GM19035 (cell line): ENCODE measurements at regions not wholly inside any gene's neighbourhood (a gene's known extent, or its start where the extent isn't known, plus 50 kb on each side); places are given as distances from the start of the nearest gene placed in this dataset.
"Not testable (repeated sequence)": the region's sequence is repeated elsewhere in the genome, so short reads cannot be mapped to it uniquely, and the experiment has no call there.

Source experiments
- ATAC-seq: cut with Tn5 transposase; IDR thresholded peaks from one replicate; pipeline ENCODE4 v1.9.1; 2021; ENCODE audit not compliant: unreplicated experiment

DNA sequence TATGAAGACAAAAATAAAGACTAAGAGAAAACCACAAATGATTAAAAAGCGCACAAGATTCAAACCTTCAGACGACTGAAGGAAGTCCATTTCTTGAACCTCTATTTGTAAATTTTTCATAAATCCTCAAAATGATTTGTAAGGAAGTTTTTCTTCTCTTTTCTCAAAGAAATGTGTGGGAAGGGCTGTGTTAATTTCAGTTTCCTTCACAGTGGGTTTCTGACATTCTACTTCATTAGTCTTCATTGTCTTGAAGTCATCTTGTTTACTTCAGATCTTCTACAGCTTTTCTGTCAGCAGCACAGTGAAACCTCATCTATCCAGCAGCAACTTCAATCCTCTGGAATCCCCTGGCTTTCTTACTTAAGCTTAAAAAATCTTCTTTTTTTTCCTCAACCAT, 87.6 kb upstream of the MYLIP start:
- no peak for ATAC-seq

DNA sequence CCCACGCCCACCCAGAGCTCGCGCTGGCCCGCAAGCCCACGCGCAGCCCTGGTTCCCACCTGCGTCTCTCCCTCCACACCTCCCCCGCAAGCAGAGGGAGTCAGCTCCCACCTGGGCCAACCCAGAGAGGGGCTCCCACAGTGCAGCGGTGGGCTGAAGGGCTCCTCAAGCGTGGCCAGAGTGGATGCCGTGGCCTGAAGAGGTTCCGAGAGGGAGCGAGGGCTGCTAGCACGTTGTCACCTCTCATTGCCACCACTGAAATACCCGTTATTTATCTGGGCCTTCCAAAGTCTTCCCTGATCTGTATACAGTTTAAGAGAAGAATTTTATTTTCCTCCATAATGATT, 88.3 kb upstream of the MYLIP start:
- no peak for ATAC-seq

DNA sequence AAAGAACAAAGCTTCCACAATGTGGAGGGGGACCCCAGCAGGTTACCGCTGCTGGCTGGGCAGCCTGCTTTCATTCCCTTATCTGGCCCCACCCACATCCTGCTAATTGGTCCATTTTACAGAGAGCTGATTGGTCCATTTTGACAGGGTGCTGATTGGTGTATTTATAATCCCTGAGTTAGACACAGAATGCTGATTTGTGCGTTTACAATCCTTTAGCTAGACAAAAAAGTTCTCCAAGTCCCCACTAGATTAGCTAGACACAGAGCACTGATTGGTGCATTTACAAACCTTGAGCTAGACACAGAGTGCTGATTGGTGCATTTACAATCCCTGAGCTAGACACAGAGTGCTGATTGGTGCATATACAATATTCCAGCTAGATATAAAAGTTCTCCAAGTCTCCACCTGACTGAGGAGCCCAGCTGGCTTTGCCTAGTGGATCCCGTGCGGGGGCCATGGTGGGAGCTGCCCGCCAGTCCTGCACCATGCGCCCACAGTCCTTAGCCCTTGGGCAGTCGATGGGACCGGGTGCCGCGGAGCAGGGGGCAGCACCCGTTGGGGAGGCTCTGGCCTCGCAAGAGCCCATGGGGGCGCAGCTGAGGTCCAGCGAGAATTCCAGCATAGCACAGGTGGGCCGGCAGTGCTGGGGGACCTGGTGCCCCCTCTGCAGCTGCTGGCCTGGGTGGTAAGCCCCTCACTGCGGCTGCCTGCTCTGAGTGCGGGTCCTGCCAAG, 88.8 kb upstream of the MYLIP start:
- not testable (repeated sequence) for ATAC-seq

DNA sequence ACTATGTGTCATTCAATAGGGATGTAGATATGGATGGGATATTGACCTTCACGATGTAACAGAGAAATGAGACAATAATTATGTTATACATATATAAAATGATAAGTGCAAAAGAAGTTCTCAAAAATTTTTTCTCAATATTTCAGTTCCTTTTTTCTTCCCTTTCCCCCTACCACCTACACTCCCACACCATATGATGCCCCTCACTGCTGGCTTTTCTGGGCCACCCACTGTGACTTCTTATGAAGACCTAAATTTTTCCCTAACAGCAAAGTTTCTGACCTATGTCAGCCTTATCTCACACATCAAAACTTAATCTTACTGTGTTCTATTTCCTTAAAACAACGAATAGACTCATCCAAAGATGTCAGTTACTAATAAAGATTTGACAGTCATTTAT, 89.9 kb upstream of the MYLIP start:
- no peak for ATAC-seq

DNA sequence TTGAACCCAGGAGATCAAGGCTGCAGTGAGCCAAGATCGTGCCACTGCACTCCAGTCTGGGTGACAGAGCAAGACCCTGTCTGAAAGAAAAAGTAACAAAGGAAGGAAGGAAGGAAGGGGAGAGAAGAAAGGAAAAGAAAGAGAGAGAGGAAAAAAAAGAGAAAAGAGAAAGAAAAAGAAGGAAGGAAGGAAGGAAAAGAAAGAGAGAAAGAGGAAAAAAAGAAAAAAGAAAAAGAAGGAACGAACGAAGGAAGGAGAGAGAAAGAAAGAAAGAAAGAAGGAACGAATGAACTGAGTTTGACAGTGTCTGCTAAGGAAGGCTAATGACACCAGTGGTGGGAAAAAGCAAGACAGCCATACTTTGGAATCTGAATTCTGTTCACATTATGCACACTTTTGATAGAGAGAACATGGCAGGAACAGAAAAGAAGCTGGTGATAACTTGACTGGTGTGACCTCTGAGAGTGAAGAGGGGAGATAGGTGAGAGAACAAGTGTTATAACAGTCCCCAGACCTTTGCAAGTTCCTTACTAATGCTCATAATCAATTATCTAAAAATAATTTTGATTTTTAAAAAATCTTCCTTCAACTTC, 93.3 kb upstream of the MYLIP start:
- no peak for ATAC-seq

DNA sequence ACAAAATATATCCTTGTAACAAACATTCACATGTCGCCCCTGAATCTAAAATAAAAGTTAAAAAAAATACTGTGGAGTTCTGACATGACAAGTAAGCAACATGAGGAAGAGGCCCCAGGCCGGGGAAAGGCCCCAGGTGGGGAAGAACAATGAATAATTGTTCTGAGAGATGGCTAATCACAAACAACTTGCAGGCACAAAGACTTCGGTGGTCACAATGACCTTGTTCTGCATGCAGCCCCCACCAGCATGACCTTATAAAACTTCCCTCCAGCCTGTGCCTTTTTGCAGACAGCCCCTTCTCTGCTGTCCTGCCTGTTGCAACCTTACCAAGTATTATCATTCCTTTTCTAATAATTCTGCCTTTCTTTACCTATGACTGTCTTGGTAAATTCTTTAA, 95.7 kb upstream of the MYLIP start:
- ATAC-seq = no peak

DNA sequence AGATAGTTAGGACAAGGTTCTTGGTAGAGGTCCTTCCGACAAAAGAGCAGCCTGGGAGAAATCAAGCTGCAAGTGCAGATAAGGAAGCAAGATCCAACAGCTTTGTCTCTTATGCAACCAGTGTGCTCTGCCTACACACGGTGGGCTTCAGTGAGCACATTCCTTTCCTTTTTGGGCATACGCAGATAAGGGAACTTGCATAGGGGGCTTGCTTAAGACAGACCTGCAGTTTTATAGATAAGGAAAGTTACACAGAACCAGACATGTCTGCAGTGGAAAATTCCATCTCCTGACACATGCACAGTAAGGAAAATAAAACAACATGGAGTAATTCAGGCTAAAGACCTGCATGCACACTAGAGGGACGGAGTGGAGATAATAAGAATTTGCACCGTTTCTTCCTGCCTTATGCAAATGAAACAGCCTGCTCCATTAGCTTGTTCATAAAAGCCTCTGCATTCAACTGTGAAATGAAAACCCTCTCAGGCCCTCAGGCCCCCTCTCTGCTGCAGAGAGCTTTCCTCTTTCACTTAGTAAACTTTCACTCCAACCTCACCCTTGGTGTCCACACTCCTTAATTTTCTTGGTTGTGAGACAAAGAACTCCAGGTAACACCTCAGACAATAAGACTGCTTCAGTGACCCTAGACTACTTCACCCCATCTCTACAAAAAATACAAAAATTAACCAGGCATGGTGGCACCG, 97.5 kb upstream of the MYLIP start:
- ATAC-seq = no peak

DNA sequence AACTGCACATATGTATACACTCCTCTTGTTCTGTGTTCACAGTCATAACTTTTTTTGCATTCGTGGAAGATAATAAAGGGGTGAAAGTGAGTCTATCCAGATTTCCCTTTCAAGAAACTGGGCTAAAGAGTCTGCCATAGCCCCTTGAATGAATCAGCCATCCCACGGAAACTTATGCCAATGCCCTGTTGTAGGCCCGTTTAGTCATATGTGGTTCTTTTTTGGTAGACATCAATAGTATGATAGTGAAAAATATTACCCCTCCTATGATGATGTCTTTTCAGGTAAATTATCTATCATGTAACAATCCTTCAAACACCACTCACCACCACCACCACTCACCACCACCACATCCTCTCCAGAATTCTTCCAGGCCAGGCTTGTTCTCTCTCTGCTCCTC, 99.9 kb upstream of the MYLIP start:
- no peak for ATAC-seq

DNA sequence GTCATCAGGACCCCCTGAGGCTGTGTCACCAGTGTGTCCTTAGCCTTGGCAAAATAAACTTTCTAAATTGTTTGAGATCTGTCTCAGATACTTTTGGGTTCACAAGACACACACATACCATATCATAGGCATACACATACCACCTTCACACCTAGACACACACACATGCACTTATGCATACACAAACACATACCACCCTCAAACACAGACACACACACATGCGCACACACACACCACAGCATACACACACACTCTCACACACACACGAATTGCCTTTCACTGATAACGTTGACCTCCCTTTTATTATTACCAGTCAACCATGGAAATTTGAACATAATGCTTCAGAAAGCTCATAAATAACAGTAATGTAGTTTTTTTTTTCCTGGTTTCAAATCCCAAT, 108.6 kb upstream of the MYLIP start:
- no peak for ATAC-seq

DNA sequence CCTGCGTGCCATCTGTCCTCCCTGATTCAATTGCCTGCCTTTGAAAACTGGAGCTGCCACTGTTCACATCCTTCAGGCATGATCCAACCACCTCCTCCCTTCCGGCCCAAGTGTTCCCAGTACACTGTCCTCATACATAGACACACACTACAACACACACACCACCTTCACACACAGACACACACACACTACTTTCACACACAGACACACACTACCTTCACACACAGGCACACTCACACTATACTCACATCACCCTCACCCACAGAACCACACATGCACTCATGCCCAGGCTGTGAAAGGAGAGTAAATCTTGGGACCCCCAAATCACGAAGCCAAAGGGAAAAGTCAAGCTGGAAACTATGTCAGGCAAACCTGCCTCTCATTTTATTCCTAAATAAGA, 109.4 kb upstream of the MYLIP start:
- no peak for ATAC-seq

DNA sequence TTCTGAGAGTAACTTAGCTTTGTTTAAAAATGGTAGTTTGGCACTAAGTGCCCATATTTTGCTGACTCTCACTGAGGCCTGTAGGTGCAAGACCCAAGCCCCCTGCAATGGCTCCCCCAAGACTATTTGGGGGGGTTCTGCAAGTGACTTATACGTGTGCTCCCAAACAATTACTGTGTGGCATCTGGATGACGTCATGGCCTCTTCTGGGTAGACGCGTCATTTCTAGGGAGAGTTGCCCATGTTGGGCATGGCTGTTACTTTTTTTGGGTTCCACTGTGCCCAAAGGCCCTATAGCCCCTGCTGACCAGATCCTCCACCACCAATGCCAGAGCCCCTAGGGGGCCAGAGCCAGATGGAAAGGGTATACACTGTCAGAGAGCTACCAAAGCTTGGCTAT, 110.3 kb upstream of the MYLIP start:
- ATAC-seq = no peak

DNA sequence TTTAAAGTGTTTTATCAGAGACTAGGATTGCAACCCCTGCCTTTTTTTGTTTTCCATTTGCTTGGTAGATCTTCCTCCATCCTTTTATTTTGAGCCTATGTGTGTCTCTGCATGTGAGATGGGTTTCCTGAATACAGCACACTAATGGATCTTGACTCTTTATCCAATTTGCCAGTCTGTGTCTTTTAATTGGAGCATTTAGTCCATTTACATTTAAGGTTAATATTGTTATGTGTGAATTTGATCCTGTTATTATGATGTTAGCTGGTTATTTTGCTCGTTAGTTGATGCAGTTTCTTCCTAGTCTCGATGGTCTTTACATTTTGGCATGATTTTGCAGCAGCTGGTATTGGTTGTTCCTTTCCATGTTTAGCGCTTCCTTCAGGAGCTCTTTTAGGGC, 114.6 kb upstream of the MYLIP start:
- not testable (repeated sequence) for ATAC-seq

DNA sequence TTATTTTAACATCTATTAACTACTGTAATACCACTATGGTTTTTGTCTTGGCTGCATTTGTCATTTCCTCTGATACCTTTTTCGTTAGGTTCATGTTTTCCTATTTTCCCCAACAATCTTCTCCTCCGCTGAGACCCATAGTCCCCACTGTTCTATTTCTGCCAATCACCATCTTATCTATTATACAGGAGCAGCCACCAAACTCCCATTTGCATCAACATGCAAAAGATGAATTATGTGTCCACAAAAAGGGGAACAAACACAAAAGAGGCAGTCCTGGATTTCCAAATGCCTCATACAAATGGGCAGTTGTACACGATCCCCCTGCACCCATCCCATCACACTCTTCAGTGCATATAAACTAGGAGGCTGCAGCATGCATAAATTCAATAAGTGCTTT, 121.7 kb upstream of the MYLIP start:
- no peak for ATAC-seq

DNA sequence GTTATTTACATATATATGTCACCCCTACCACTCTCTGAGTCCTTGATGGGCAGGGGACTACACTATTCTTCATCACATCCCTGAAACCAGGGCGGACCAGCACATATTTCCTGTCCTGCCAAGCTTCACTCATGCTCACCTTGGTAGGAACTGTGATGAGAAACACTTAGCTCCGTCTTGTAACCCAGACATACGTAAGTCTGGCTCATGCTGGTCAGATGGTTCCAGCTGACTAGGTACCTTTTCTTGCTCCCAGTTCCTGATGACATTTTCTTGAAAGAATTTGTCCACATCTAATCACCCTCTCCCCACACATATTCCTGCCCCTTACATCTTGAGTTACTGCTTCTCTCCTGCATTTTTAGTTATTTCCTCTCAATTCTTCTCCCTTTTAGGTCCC, 122.2 kb upstream of the MYLIP start:
- ATAC-seq = no peak

DNA sequence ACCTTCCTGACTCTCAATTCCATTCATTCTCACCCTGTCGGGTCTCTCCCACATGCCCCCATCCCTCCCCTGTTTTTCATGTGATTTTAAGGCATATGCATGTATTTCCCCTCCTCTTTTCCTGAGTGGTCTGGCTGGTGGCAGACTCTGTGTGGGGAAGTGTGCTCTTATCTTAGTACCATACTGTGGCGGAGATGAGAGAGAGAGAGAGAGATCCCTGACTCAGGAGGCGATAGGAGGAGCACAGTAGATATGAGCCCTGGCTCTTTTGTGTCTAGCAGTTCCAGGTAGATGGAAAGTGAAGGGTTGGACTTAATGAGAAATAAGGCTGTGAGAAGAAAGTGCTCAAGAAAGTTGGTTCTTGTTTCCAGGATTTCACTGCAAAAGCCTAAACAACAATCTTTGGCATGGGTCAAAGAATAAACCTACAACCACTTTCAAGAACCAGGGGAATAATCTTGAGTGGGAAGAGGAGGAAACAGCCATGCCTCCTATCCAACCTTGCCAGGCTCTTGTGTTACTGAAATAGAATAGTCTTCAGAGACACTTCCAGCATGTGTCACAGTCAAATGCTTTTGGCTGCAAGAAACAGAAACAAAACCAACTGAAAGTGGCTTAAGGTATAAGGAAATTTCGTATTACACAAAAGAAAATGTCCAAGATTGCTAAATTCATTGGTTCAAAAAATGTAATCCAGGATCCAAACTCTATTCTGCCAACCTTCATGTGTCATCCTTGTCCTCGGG, 123.8 kb upstream of the MYLIP start:
- no peak for ATAC-seq

DNA sequence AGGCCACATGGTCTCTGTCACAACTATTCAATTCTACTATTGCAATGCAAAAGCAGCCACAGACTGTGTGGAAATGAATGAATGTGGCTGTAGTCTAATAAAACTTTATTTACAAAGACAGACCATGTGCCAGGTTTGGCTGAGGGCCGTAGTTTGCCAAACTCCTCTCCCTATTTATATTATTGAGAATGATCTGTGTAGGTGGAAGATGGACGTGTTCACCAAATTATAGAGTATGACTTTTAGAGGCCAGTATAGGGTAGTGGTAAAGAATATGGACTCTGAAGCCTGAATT, 125.7 kb upstream of the MYLIP start:
- no peak for ATAC-seq

DNA sequence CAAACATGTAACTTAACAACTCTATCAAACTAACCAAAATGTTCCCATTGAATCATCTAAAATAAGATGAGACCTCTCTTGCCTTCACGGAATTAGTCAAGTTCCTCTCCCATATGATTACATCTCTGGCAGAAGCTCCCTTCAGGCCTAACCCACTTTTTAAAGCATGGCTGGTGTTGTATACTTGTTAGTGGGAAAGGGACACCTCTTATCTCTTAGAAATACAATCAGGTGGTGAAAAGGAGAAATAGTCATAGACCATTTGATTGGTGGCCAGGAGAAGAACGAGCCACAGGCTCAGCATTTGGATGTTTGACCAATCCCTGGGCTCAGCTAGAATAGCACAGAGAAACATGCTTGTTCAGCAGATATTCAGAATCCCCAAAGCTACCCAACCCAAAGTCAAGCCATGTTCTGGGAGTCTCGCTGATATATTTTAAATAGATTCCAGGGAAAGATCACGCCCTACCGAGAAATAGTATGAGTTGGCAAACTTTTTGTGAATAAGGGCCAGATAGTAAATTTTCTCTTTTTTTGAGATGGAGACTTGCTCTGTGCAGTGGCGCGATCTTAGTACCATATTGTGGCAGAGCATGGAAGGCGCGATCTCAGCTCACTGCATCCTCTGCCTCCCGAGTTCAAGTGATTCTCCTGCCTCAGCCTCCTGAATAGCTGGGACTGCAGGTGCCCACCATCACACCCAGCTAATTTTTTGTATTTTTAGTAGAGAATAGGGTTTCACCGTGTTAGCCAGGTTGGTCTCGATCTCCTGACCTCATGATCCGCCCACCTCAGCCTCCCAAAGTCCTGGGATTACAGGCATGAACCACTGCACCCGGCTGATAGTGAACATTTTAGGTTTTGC, 126.3 kb upstream of the MYLIP start:
- ATAC-seq = no peak

DNA sequence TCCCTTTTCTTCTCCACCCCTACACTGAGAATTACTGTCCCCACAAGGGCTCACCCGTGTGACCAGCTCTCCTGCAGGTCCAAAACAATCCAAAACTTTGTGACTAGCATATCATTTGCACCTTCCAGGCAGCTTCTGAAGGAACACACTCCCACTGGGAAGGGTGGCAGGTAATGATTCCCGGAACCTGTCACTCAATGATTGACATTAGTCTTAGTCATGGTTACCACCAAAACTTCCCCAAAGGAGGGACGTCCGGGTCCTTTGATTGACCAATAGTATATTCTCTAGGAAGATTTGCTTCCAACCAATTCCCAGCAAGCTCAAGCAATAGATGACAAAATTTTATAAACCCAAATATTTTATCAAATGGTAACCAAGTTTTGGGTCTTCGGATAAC, 127.7 kb upstream of the MYLIP start:
- no peak for ATAC-seq

DNA sequence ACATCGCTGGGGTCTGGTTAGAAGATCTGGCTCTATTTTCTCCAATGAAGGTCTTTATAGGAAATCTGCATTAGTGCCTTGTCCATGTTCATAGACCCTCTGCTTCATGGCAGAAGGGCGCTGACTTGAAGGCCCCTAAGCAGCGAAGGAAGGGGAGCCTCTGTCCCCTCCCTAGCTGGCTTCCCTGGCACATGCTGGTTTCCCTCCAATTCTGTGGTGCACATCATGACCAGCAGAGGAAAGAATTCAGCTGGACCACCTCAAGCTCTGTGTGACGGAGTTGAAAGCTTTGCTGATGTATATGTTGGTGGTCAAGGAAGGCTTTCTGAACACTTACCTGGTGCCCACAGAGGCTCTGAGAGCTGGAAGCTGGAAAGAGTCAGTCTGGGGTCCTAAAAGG, 129.7 kb upstream of the MYLIP start:
- ATAC-seq = no peak

DNA sequence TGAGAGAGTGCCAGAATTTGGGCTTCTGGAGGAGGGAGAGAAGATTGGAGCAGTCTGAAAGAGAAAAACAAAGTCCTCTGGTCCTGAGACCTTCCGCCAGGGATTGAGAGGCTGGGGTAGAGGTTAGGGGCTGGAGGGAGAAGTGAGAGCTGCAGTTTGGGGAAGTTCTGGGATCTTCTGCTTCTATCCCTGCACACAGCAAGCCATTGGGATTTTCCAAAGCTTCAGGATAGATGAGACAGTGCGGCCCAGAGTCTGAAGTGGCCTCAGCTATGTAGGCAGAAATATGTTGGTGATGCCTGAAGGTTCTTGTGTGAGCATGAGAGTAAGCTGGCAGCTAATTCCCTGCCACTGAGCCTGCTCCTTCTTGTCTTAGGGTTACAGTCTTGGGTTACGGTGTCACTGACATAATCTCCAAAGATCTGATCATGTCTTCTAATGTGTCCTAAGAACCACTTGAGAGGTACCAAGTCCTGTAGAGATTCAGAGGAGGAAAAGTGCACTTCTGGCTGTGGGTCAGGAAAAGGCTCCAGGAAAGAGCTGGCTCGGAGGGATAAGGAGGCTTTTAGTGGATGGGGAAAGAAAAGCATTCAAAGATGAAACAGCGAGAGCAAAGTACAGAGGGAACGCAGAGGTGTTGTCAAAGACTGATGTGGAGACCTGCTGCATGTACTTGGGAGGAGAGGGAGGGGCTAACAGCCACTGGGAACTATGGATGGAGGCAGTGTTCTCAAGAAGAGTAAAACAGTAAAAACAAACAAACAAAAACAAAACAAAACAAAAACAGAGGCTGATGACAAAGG, 131.1 kb upstream of the MYLIP start:
- no peak for ATAC-seq
